Activated T-cell treated with anti-CD3 and anti-CD28 coated beads, Interleukin-2, amount 50 U/mL, for 4 hours (primary cell): ENCODE measurements at regions not wholly inside any gene's neighbourhood (a gene's known extent, or its start where the extent isn't known, plus 50 kb on each side); places are given as distances from the start of the nearest gene placed in this dataset.

Experiments
- ATAC-seq, 2 donors: fragments of 200-7000 bp; cut with Tn5 transposase; one replicate each; pipeline ENCODE4 v1.10.0; 2021
- DNase-seq: peaks from one replicate; pipeline ENCODE4 v3.0.0-alpha.2; 2020
- H3K27me3 Mint-ChIP-seq: one replicate; pipeline ENCODE4 v1.8.0; 2021; ENCODE audit warnings: low read depth, mixed read lengths
- H3K36me3 Mint-ChIP-seq: one replicate; pipeline ENCODE4 v1.8.0; 2022; ENCODE audit warnings: mixed read lengths; ENCODE audit not compliant: insufficient read depth
- H3K4me1 Mint-ChIP-seq: one replicate; pipeline ENCODE4 v1.8.0; 2021; ENCODE audit warnings: low read depth, mixed read lengths
- H3K4me3 Mint-ChIP-seq: one replicate; pipeline ENCODE4 v1.8.0; 2021; ENCODE audit warnings: mild to moderate bottlenecking, moderate library complexity, mixed read lengths
- H3K9me3 Mint-ChIP-seq: one replicate; pipeline ENCODE4 v1.8.0; 2021; ENCODE audit warnings: mixed read lengths

GRCh38 chr4:66923081-66923865, 622.0 kb downstream of the CENPC start:
- DNase-seq = no peak
- no peak for ATAC-seq
- Mint-ChIP-seq H3K4me3 (no peak overlapping the region), H3K4me1 (no peaks in the 10 kb centered on the region), H3K9me3 (peaks cover 10% of the 10 kb centered on the region), H3K27me3 (no peaks in the 10 kb centered on the region), H3K36me3 (no peaks in the 10 kb centered on the region)

- Mint-ChIP-seq H3K36me3 (no peaks in the 10 kb centered on the region), H3K9me3 (peaks cover 10% of the 10 kb centered on the region), H3K4me3 (no peak overlapping the region), H3K4me1 (no peaks in the 10 kb centered on the region), H3K27me3 (no peaks in the 10 kb centered on the region)
- ATAC-seq (no peak), DNase-seq (no peak)
These were observed 623.9 kb downstream of the CENPC start for GRCh38 chr4:66921433-66921832.

GRCh38 chr4:66920514-66920913, 624.8 kb downstream of the CENPC start:
- H3K9me3 Mint-ChIP-seq = peaks cover 12% of the 10 kb centered on the region
- H3K36me3 Mint-ChIP-seq = no peaks in the 10 kb centered on the region
- H3K4me3 Mint-ChIP-seq = no peak overlapping the region
- no peaks in the 10 kb centered on the region for H3K27me3 Mint-ChIP-seq
- H3K4me1 Mint-ChIP-seq = no peaks in the 10 kb centered on the region
- ATAC-seq = no peak
- no peak for DNase-seq

- Mint-ChIP-seq H3K27me3 (no peaks in the 10 kb centered on the region), H3K4me1 (no peaks in the 10 kb centered on the region), H3K36me3 (no peaks in the 10 kb centered on the region), H3K9me3 (peaks cover 10% of the 10 kb centered on the region), H3K4me3 (no peak overlapping the region)
- DNase-seq (no peak), ATAC-seq (no peak)
These were observed 633.4 kb downstream of the CENPC start for GRCh38 chr4:66911880-66912279.

- Mint-ChIP-seq H3K36me3 (no peaks in the 10 kb centered on the region), H3K27me3 (no peaks in the 10 kb centered on the region), H3K4me1 (no peaks in the 10 kb centered on the region), H3K4me3 (no peak overlapping the region), H3K9me3 (peaks cover 10% of the 10 kb centered on the region)
- no peak for DNase-seq
- no peak for ATAC-seq
These were observed 639.0 kb downstream of the CENPC start for GRCh38 chr4:66906314-66906713.

GRCh38 chr4:66899422-66900065, 645.8 kb downstream of the CENPC start:
- Mint-ChIP-seq H3K27me3 (no peaks in the 10 kb centered on the region), H3K9me3 (peaks cover 10% of the 10 kb centered on the region), H3K36me3 (no peaks in the 10 kb centered on the region), H3K4me3 (no peak overlapping the region), H3K4me1 (no peaks in the 10 kb centered on the region)
- no peak for ATAC-seq
- DNase-seq = no peak

- peaks cover 10% of the 10 kb centered on the region for H3K9me3 Mint-ChIP-seq
- no peaks in the 10 kb centered on the region for H3K36me3 Mint-ChIP-seq
- DNase-seq (no peak), ATAC-seq (no peak)
- no peaks in the 10 kb centered on the region for H3K27me3 Mint-ChIP-seq
- no peaks in the 10 kb centered on the region for H3K4me1 Mint-ChIP-seq
- no peak overlapping the region for H3K4me3 Mint-ChIP-seq
These were observed 651.5 kb downstream of the CENPC start for GRCh38 chr4:66893807-66894206.

- Mint-ChIP-seq H3K36me3 (no peaks in the 10 kb centered on the region), H3K4me3 (no peak overlapping the region), H3K4me1 (no peaks in the 10 kb centered on the region), H3K27me3 (no peaks in the 10 kb centered on the region), H3K9me3 (peaks cover 12% of the 10 kb centered on the region)
- ATAC-seq (no peak), DNase-seq (no peak)
These were observed 658.2 kb downstream of the CENPC start for GRCh38 chr4:66887061-66887460.

- ATAC-seq = no peak
- H3K9me3 Mint-ChIP-seq = peaks cover 18% of the 10 kb centered on the region
- no peaks in the 10 kb centered on the region for H3K36me3 Mint-ChIP-seq
- H3K27me3 Mint-ChIP-seq = no peaks in the 10 kb centered on the region
- no peak for DNase-seq
- H3K4me3 Mint-ChIP-seq = no peak overlapping the region
- H3K4me1 Mint-ChIP-seq = no peaks in the 10 kb centered on the region
These were observed 659.7 kb downstream of the CENPC start for GRCh38 chr4:66885501-66886165.

GRCh38 chr4:66876946-66877345, 668.4 kb downstream of the CENPC start:
- DNase-seq (no peak), ATAC-seq (no peak)
- Mint-ChIP-seq H3K4me1 (no peaks in the 10 kb centered on the region), H3K4me3 (no peak overlapping the region), H3K36me3 (no peaks in the 10 kb centered on the region), H3K27me3 (no peaks in the 10 kb centered on the region), H3K9me3 (peaks cover 5% of the 10 kb centered on the region)

GRCh38 chr4:66872661-66873060, 672.6 kb downstream of the CENPC start:
- no peaks in the 10 kb centered on the region for H3K36me3 Mint-ChIP-seq
- peaks cover 3% of the 10 kb centered on the region for H3K9me3 Mint-ChIP-seq
- DNase-seq (no peak), ATAC-seq (no peak)
- H3K27me3 Mint-ChIP-seq = no peaks in the 10 kb centered on the region
- no peaks in the 10 kb centered on the region for H3K4me1 Mint-ChIP-seq
- no peak overlapping the region for H3K4me3 Mint-ChIP-seq

GRCh38 chr4:66863481-66863880, 681.8 kb downstream of the CENPC start:
- no peaks in the 10 kb centered on the region for H3K27me3 Mint-ChIP-seq
- H3K9me3 Mint-ChIP-seq = peaks cover 7% of the 10 kb centered on the region
- no peak for ATAC-seq
- no peaks in the 10 kb centered on the region for H3K36me3 Mint-ChIP-seq
- DNase-seq = no peak
- H3K4me3 Mint-ChIP-seq = no peak overlapping the region
- no peaks in the 10 kb centered on the region for H3K4me1 Mint-ChIP-seq

GRCh38 chr4:66855956-66856355, 689.3 kb downstream of the CENPC start:
- ATAC-seq (no peak), DNase-seq (no peak)
- H3K4me3 Mint-ChIP-seq = no peak overlapping the region
- no peaks in the 10 kb centered on the region for H3K36me3 Mint-ChIP-seq
- no peaks in the 10 kb centered on the region for H3K4me1 Mint-ChIP-seq
- H3K9me3 Mint-ChIP-seq = peaks cover 9% of the 10 kb centered on the region
- H3K27me3 Mint-ChIP-seq = no peaks in the 10 kb centered on the region

GRCh38 chr4:66853845-66854244, 691.5 kb downstream of the CENPC start:
- DNase-seq = no peak

GRCh38 chr4:66852843-66853242, 692.5 kb downstream of the CENPC start:
- H3K9me3 Mint-ChIP-seq = peaks cover 2% of the 10 kb centered on the region
- DNase-seq = no peak
- no peaks in the 10 kb centered on the region for H3K36me3 Mint-ChIP-seq
- H3K27me3 Mint-ChIP-seq = no peaks in the 10 kb centered on the region
- H3K4me1 Mint-ChIP-seq = no peaks in the 10 kb centered on the region
- H3K4me3 Mint-ChIP-seq = no peak overlapping the region
- ATAC-seq = no peak

More at GRCh38 chr4:66853845-66854244, 691.5 kb downstream of the CENPC start:
- H3K4me3 Mint-ChIP-seq = no peak overlapping the region
- H3K27me3 Mint-ChIP-seq = no peaks in the 10 kb centered on the region
- no peak for ATAC-seq
- peaks cover 5% of the 10 kb centered on the region for H3K9me3 Mint-ChIP-seq
- no peaks in the 10 kb centered on the region for H3K36me3 Mint-ChIP-seq
- no peaks in the 10 kb centered on the region for H3K4me1 Mint-ChIP-seq
